MM.1S (cell line): ENCODE measurements at regions not wholly inside any gene's neighbourhood (a gene's known extent, or its start where the extent isn't known, plus 50 kb on each side); places are given as distances from the start of the nearest gene placed in this dataset.

Experiments
- DNase-seq: peaks from one replicate; pipeline ENCODE4 v3.0.0-alpha.2; 2015
- H2AFZ ChIP-seq: fragments of 300-600 bp; sonication (generic); 2 replicates; pipeline ENCODE4 v1.6.0; 2016; ENCODE audit warnings: antibody characterized with exemption, low read length
- H3F3A ChIP-seq: fragments of 300-600 bp; sonication (generic); 2 replicates; pipeline ENCODE4 v1.6.1; 2016; ENCODE audit warnings: mild to moderate bottlenecking, antibody characterized with exemption, low read length, moderate library complexity, mixed read lengths; ENCODE audit not compliant: insufficient read depth
- H3K27ac ChIP-seq: fragments of 300-600 bp; sonication (generic); 2 replicates; pipeline ENCODE4 v1.5.1; 2016; ENCODE audit warnings: mild to moderate bottlenecking, low read length
- H3K27me3 ChIP-seq: fragments of 300-600 bp; sonication (generic); replicated peaks from 2 replicates; pipeline ENCODE4 v1.6.0; 2016; ENCODE audit warnings: low read length; ENCODE audit not compliant: insufficient read depth
- H3K36me3 ChIP-seq: fragments of 300-600 bp; sonication (generic); replicated peaks from 2 replicates; pipeline ENCODE4 v1.6.1; 2016; ENCODE audit warnings: mild to moderate bottlenecking, low read length, mixed read lengths; ENCODE audit not compliant: insufficient read depth
- H3K4me1 ChIP-seq: fragments of 300-600 bp; sonication (generic); 2 replicates; pipeline ENCODE4 v1.6.1; 2016; ENCODE audit warnings: low read length, mixed read lengths
- H3K4me2 ChIP-seq: fragments of 300-600 bp; sonication (generic); 2 replicates; pipeline ENCODE4 v1.6.0; 2016; ENCODE audit warnings: low read depth, low read length
- H3K4me3 ChIP-seq: fragments of 300-600 bp; sonication (generic); 2 replicates; pipeline ENCODE4 v1.5.1; 2016; ENCODE audit warnings: low read length, mixed read lengths
- H3K79me2 ChIP-seq: fragments of 300-600 bp; sonication (generic); 2 replicates; pipeline ENCODE4 v1.6.1; 2016; ENCODE audit warnings: mixed run types, low read length, mixed read lengths
- H3K9ac ChIP-seq: fragments of 300-600 bp; sonication (generic); 2 replicates; pipeline ENCODE4 v1.6.1; 2016; ENCODE audit warnings: low read length, mixed read lengths
- H3K9me2 ChIP-seq: fragments of 300-600 bp; sonication (generic); replicated peaks from 2 replicates; pipeline ENCODE4 v1.6.1; 2016; ENCODE audit warnings: mild to moderate bottlenecking, low read length, mixed read lengths; ENCODE audit not compliant: insufficient read depth
- H3K9me3 ChIP-seq: fragments of 300-600 bp; sonication (generic); replicated peaks from 2 replicates; pipeline ENCODE4 v1.6.1; 2016; ENCODE audit warnings: mild to moderate bottlenecking, low read length, mixed read lengths; ENCODE audit not compliant: insufficient read depth
- H4K20me1 ChIP-seq: fragments of 300-600 bp; sonication (generic); 2 replicates; pipeline ENCODE4 v1.6.1; 2016; ENCODE audit warnings: mild to moderate bottlenecking, low read length, moderate library complexity, mixed read lengths; ENCODE audit not compliant: insufficient read depth
- EZH2 ChIP-seq: fragments of 300-600 bp; sonication (generic); optimal IDR thresholded peaks from 2 replicates; pipeline ENCODE3; 2017; ENCODE audit warnings: low read depth, mild to moderate bottlenecking, antibody characterized with exemption, low read length, mixed read lengths
- EZH2phosphoT487 ChIP-seq: fragments of 300-600 bp; sonication (generic); IDR thresholded peaks from 2 replicates; pipeline ENCODE4 v1.6.1; 2018; ENCODE audit warnings: antibody characterized with exemption, low read length
- TF ChIP-seq, protein P1 (sequence below): fragments of 300-600 bp; sonication (generic); IDR thresholded peaks from 2 replicates; pipeline ENCODE4 v1.5.1; 2016; ENCODE audit warnings: antibody characterized with exemption, low read length, mixed read lengths

DNA sequence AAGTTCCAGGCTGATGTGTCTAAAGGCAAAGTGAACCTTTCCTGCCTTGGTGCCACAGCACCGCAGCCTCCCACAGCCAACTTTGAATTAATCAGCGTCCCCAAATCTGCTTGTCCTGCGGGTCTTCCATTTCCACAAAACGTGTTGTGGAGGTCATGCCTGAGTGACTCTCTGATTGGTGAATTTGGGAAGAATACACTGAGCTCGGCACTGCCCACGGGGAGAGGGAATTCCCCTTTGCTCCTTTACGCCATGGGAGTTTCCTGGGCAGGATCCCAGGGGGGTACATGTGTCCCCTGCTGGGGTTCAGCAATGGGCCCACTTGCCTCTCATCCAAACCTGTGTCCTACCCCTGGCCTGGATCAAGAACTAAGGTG lies 90.4 kb downstream of the LHX2 start:
- Histone ChIP-seq H2AFZ (no peak overlapping the region), H3K4me1 (no peaks in the 10 kb centered on the region), H3K4me2 (no peak overlapping the region)

DNA sequence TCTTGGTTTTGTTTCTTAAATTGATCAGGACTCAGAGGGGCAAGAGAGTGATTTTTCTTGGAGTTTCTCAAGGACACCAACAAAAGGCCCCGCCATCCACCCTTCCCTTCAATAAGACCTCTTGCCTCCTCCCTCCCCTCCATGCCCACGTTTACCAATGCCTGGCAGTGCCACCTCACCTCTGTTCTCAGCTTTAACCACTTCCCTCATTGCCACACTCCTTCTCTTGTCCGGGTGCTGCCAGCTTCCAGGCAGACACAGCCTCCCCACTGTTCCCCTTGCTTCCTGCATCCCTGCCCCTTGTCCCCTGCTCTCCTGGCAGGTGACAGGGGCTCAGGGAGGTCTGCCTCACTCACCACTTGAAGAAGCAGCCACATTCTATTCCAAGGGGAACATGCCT lies 90.8 kb downstream of the LHX2 start:
- Histone ChIP-seq H3K9ac (no peak overlapping the region), H3K27me3 (no peaks in the 10 kb centered on the region; the same call in 1 of the 2 replicates), H4K20me1 (no peaks in the 10 kb centered on the region), H3K36me3 (no peaks in the 10 kb centered on the region), H3K9me3 (no peaks in the 10 kb centered on the region), H3K27ac (no peak overlapping the region), H3K4me3 (no peak overlapping the region), H3F3A (no peaks in the 10 kb centered on the region), H3K4me2 (no peak overlapping the region), H3K4me1 (no peaks in the 10 kb centered on the region), H3K79me2 (no peaks in the 10 kb centered on the region), H3K9me2 (no peaks in the 10 kb centered on the region), H2AFZ (no peak overlapping the region)
- DNase-seq, result no peak
- TF ChIP-seq, protein P1, sequence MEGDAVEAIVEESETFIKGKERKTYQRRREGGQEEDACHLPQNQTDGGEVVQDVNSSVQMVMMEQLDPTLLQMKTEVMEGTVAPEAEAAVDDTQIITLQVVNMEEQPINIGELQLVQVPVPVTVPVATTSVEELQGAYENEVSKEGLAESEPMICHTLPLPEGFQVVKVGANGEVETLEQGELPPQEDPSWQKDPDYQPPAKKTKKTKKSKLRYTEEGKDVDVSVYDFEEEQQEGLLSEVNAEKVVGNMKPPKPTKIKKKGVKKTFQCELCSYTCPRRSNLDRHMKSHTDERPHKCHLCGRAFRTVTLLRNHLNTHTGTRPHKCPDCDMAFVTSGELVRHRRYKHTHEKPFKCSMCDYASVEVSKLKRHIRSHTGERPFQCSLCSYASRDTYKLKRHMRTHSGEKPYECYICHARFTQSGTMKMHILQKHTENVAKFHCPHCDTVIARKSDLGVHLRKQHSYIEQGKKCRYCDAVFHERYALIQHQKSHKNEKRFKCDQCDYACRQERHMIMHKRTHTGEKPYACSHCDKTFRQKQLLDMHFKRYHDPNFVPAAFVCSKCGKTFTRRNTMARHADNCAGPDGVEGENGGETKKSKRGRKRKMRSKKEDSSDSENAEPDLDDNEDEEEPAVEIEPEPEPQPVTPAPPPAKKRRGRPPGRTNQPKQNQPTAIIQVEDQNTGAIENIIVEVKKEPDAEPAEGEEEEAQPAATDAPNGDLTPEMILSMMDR, result no peak
- TF ChIP-seq EZH2 (no peak), EZH2phosphoT487 (no peak)

More for the DNA sequence above, 90.4 kb downstream of the LHX2 start:
- Histone ChIP-seq H3K27me3 (no peaks in the 10 kb centered on the region; the same call in 1 of the 2 replicates), H3K79me2 (no peaks in the 10 kb centered on the region), H3K36me3 (no peaks in the 10 kb centered on the region), H3K9me2 (no peaks in the 10 kb centered on the region), H4K20me1 (no peaks in the 10 kb centered on the region), H3K27ac (no peak overlapping the region), H3K9me3 (no peaks in the 10 kb centered on the region), H3K4me3 (no peak overlapping the region), H3K9ac (no peak overlapping the region), H3F3A (no peaks in the 10 kb centered on the region)
- DNase-seq, result no peak
- TF ChIP-seq EZH2phosphoT487 (no peak), EZH2 (no peak)
- TF ChIP-seq, protein P1, result no peak

DNA sequence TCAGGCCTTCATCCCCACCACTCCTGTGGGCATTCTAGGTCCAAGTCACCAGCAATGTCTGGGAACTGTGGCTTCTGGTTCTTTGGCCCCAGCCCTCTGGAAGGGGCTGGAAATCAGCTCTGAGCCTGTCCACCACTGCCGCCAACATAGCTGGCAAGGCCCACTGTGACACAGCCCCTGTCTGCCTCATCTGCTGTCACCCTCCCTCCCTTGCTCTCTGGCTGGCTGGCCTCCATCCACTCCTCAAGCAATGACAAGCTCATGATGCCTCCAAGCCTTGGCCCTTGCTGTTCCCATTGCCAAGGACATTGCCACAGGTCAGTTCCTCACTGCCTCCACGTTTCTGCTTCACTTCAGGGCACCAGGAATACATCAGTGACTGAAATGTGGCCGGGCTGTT lies 93.7 kb downstream of the LHX2 start:
- TF ChIP-seq EZH2 (no peak), EZH2phosphoT487 (no peak)
- TF ChIP-seq, protein P1, result no peak
- Histone ChIP-seq H4K20me1 (no peaks in the 10 kb centered on the region), H3K4me2 (no peak overlapping the region), H3K9me2 (no peaks in the 10 kb centered on the region), H3K79me2 (no peaks in the 10 kb centered on the region), H3K27me3 (peaks cover 8% of the 10 kb centered on the region; the same call in 1 of the 2 replicates), H3K27ac (no peak overlapping the region), H3K9ac (no peak overlapping the region), H3K4me1 (no peaks in the 10 kb centered on the region), H3F3A (no peaks in the 10 kb centered on the region), H3K36me3 (no peaks in the 10 kb centered on the region), H3K9me3 (no peaks in the 10 kb centered on the region), H3K4me3 (no peak overlapping the region), H2AFZ (no peak overlapping the region)
- no peak for DNase-seq
